Right renal cortex interstitium (tissue), 3 donors: ENCODE measurements at regions not wholly inside any gene's neighbourhood (a gene's known extent, or its start where the extent isn't known, plus 50 kb on each side); places are given as distances from the start of the nearest gene placed in this dataset.

Source experiments
- DNase-seq, 3 donors: peaks; one replicate each; pipeline ENCODE4 v3.0.0-alpha.2; 2013; ENCODE audit warnings: low read depth in 3 of 3, low spot score in 2 of 3

DNA sequence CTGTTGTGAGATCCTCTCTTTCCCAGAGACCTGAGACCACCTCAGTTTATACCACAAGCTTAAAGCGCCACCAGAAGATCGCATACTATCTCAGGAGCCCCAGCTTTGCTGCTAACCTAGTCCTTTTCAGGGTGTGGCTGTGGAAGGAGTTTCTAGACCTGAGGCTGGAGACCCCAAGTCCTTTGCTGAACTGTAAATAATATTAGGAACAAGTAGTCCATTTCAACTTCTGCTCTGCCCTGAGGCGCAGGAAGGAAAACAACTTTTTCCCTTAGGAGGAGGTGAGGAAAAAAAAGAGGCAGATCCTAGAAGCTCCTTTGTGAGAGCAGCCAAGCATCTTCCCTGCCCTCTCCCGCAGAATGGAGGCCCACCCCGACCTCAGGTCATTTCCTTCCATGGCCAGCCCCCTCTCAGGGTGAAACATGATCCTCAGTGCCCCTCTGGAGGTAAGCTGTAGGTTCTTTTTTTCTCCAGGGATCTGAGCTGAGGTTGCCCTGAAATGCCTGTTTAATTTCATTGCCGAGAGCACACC is 122.8 kb upstream of the LGALSL start:
- DNase-seq: no peak

DNA sequence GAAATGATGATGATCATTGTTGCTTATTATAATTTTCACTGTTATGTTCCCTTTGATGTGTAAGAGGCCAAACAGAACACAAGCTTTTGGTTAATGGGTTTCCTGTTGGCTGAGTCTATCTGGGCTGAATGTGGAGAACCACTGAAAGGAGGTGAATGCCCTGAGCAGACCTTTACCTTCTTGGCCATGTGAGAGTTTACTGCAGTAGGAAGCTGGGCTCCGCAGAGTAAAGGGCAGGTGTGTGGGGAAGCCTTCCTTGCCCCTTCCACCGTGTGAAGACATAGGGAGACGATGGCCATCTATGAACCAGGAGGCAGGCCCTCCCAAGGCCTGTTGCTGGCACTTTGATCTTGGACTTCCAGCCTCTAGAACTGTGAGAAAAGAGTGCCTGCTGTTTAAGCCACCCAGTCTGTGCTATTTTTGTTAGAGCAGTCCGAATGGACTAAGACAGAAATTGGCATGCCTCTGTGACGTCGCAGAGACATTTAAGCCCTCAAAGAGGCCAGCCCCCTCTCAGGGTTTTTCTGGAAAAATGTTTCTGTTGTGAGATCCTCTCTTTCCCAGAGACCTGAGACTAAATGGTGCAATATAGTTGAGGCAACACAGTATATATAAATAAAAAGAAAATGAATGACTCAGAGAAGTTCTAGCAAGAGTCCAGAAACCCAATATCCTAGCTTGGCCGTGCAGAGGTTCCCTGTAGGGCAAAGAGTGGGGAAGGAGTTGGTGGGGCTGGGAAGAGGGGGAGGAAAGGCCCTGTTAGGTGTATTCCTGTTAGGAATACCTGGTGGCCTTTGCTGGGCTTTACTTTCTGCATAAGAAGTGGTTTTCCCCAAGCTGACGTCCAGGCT is 121.9 kb upstream of the LGALSL start:
- no peak for DNase-seq

DNA sequence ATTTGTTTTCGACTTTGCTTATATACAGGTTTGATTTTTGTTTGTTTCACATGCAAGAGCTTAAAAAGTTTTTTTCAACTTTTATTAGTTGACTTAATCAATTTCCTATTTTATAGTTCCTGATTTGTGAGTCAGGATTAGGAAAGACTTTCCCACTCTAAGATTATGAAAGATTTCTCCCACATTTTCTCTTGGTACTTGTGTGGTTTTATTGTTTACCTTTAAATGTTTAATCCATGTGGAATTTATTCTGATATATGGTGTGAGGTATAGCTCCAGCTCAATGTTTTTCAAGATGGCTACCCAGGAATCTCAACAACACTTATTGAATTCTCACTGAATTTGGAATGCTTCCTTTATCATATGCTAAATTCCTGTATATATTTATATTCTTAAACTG is 117.8 kb upstream of the LGALSL start:
- no peak for DNase-seq

DNA sequence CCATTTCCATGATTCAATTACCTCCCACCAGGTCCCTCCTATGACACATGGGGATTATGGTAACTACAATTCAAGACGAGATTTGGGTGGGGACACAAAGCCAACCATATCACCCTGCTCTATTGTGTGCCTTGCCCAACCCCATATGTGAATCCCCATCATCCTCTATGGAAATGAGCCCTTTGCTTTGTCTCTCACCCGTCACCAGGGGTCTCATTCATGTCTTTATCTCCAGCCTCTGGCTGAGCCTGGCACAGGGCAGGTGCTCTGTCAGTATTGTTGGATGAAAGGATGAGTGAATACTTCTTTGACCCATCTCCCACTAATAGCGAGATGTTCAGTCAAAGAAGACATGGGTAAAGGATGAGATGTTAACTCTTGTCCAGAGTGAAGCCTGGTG is 116.6 kb upstream of the LGALSL start:
- DNase-seq: no peak

DNA sequence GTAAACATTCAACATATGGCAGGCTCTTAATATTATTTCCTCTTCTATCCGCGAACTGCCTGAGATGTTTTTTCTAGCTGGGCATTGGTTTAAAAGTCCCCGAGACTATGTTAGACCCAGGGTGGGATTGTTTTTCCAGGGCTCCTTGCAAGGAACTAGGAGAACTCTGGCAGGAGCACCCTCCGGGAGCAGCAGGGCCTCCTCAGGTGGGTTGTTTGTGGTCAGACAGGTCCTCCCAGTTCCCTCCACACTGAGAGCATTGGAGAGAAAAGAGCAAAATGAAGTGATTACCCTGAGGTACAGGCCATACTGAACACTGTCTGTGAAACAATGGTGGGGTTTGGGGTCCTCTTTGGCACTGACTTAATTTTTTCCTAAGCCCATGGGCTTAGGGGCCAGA is 115.9 kb upstream of the LGALSL start:
- no peak for DNase-seq

DNA sequence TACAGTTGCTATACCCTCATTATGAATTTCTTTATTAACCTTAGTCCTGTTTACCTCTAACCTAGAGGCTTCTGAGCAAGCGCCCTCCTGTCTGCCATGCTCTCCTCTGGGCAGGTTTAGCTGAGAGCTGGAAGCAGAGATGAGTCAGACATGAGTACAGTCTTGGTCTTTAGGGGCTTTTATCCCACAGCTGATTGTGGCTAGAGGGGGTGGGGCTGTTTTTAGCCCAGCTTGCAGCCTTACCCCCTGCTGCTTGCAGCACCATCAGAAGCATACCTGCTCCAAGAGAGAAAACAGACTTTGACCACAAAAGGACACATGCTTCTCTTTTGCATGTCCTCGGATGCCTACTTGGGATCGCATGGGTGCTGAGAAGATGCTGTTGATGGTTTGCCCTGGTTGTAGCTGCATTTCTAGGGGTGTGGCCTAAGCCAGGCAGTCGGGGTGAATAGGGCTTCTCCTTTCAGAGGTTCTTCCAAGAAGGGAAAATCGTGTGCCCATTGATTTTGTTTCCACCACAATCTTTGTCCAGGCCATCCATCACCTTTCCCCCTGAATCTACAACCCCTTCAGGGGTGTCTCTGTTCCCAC is 115.0 kb upstream of the LGALSL start:
- no peak for DNase-seq

DNA sequence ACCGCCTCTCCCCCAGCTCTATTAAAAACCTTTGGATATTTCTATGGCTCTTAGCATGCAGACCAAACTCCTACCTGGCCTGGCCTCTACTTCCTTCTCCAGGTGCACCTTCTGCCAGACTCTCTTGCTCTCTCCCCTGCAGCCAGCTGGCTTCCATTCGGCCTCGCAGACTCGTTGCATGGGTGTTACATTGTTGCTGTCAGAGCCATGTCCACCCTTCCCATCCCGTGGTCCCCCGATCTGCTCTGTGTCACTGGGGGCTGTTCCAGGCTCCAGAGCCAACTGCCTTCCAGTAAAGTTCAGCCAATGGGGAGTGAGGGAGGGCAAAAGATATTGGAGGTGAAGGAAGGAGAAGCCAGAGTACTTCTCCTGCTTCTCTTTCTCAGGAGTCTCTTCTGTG is 112.5 kb upstream of the LGALSL start:
- DNase-seq: no peak

DNA sequence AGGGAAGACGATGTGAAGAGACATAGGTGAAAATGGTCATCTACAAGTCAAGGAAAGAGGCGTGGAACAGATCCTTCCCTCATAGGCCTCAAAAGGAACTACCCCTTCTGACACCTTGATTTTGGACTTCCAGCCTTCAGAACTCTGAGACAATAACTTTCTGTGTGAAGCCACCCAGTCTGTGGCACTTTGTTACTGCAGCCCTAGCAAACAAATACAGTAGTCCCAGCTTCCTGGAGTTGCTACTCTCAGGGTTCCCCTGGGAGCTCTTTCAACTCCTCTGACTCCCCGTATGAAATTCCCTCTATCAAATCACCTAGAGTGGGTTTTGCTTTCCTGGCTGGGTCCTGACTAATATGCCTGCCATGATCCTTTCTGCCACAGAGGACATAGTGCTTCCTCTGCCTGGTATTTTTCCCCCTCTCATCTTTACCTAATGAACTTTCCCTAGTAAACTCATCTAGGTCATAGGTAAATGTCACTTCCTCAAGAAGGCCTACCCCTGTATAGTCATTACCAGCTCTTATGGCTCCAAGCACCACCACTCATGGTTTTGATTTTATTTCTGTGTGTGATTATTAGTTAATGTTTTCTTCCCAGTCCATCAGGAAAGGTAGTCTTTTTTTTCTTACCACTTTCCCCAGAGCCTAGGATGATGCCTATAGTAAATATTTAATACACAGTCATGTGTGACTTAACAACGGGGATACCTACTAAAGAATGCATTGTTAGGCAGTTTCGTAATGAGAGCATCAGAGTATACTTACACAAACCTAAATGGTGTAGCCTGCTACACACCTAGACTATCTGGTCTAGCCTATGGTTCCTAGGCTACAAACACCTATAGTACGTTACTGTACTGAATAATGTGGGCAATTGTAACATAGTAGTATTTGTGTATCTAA is 111.5 kb upstream of the LGALSL start:
- DNase-seq: no peak

DNA sequence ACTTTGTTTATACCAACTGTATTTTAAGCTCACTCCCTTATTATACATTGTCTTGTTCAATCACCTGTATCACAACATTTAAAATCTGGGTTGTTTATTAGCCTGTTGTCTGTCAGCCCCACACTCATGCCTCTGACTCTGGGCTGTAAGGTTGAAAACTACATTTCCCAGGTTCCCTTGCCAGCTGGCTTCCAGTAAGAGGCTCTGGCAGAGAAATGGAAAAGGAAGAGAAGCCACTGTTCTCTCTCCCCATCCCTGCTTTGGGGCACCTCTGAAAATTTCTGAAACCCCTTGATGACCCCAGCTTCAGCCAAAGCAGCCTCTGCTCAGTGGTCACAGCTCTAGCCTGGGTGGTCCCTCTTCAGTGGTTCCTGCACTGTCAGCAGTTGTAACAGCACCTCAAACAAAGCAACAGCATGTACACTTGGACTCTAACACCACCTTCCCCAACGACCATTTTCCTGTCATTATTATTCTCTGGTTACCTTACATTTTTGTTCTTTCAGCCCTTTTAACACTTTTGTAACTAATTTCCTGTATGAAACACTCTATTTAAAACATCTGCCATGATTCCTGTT is 108.9 kb upstream of the LGALSL start:
- no peak for DNase-seq

DNA sequence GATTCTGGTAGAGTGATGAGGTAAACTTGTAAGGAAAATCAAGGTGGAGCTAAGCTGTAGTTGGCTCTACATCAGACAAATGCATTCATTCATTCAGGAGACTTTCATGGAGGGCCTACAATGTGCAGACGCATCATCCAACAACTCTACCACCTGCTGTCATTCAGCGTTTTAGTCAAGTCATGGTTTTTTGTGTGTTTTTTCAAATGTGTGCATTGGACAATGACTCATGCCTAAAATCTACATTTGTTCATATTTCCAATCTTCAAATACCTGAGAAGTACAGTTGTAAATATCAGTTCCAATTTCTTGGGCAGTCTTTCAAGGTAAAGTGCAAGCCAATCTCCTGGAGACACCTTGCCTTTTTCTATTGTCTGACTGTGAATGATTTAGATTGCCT is 108.0 kb upstream of the LGALSL start:
- no peak for DNase-seq

DNA sequence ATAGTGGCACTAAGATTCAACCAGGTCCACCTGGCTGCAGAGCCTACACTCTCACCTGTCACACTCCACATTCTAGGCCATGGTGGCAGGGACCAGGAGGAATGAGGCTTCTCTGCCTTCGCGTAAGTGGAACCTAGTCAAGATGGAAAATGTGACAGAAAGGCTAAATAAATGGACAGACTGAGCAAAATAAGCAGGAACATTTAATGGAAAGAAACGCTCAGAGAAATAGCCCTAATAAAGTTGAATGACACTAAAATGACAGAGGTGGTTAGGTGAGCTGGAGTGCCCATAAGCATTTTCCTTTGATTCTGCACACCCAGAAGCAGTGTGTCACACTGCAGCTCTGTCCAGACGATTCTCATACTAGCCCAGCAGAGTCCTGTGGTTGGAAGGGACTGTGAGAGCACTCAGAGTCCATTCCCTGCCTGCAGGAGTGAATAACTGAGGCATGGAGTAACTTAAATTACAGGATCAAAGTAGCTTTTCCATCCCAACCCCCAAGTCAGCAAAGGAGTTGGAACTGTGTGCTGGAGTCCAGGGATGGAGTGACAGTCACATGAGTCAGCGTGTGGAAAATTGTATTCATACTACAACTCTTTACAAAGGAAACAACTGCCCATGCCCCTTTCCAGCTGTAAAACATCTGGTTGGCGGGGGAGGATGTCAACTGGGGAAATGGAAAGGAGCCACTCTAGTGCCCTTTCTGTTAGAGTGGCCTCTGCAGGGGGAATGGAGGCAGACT is 105.4 kb upstream of the LGALSL start:
- no peak for DNase-seq

DNA sequence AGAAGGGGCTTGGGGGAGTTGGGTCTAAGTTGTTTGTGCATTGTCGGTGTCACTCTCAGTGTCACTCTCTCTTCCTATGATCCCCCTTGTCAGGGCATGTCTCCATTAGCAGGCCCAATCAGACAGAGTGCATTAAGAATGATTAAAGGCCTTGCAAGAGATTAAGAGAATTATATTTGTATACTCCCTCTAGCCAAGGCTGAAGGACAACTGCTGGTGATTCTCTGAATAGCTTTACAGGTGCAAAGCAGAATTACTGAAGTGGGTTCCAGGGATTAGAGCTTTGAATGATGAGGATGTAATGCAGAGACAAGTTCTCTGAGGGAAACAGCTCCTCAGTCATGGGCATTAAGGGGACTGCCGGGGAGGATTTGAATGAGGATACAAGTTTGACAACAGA is 104.8 kb upstream of the LGALSL start:
- no peak for DNase-seq

DNA sequence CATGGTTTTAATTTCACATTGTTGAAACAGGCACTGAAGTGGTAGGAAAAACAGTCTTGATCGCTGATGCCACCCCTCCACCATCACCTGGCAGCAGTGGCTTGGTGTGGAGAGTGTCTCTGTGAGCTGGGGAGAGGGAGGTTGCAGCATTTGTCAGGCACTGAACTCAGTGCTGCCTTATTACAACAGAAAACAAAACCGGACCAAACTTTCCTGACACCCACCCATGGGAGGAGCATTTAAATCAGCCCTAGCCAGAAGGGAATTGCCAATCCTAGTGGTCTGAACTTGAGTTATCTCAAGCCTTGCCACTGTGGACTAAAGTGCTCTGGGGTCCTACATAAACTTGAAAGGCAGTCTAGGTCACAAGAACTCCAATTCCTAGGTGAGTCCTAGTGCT is 103.0 kb upstream of the LGALSL start:
- no peak for DNase-seq

DNA sequence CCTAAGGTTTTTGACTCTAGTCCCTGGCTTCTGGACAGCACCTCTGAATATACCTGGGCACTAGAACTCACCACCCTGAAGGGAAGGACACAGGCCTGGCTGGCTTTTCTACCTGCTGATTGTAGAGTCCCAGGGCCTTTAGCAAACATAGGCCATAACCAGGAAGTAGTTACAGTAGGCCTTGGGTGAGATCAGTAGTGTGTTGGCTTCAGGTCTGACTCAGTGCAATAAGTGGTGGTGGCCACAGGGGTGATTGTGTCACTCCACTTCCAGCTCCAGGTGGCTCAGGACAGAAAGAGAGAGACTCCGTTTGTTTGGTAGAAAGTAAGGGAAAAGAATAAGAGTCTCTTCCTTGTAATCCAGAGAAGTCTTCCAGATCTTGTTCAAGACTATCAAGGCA is 101.7 kb upstream of the LGALSL start:
- no peak for DNase-seq

DNA sequence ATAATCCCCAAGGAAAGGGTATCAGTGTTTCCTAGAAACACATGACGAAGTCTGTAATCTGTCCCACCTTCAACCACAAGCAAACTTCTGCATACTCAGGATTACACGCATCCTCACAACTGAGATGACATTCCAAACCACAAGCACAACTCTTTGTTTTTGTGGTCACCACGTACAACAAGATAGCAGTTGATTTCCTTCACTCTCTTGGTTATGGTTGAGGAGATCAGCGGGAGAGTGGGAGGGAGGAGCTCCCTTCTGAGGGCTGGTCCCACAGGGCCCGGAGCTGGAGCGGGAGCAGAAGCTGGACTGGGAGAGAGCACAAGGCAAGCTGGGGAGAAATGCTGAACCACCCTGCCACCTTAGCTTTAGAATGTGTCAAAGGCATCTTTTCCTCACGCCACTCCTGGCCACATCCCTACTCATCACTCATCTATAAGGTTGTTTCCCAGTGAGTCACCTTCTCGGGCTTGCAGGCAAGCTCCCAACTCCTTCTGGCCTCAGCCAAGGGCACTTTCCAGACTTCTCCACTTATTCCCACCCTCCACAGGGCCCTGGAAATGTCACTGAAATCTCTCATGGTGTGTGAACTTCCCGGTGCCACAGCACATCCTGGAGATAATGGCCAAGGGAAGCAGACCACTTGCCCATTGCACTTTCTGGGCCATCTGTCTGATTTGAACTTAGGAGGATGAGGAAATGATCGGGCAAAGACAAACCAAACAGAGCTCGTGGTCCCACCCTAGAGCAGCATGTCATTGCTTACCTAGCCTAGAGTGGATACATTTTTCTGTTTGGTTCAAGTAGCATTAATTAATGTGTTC is 98.9 kb upstream of the LGALSL start:
- DNase-seq: no peak

DNA sequence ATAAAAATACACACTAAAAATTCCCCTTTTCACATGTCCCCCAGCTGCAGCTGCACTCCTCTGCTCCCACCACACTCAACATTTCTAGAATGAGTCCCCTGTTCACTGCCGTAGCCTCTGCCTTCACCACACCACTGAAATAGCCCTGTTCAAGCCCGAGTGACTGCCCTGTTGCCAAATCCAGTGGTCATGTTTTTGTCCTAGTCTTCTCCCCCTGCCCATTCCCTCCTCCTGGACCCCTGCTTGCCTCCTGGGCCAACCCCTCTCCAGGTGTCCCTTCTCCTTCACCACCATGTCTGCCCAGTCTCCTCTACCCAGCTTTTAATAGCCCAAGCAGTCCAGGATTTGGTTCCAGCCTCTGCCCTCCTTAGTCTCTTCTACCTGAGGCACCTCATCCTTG is 97.1 kb upstream of the LGALSL start:
- no peak for DNase-seq

DNA sequence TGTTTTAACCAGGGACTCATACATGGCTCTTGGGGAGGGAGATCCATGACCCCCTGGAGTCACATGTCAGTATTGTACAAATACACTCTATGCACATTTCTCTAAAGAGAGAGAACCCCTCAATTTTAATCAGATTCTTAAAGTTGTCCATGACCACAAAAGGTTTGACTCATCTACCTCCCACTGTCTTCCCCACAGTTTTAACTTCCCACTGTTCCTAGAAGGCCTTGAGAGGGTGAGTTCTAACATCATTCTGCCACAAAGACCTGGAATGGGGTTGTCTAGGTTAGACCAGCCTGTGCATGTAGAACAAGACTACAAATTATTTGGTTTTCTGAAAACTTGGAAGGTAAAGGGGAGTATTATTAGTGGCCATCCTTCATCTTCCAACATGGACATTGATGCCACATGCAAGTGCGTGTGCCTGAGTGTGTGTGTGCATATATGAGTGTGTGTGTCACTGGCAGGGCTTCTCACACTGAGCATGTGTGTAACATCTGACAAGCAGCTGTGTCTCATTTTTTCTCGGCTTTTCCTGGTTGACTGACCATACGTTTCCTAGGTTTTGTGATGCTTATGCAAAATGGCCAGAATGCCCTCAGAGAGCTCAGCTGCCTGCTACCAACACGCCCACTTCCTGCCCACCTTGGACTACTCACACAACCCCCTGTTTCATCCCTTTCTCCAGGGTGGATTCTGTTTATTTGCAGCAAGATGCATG is 94.6 kb upstream of the LGALSL start:
- DNase-seq: no peak

DNA sequence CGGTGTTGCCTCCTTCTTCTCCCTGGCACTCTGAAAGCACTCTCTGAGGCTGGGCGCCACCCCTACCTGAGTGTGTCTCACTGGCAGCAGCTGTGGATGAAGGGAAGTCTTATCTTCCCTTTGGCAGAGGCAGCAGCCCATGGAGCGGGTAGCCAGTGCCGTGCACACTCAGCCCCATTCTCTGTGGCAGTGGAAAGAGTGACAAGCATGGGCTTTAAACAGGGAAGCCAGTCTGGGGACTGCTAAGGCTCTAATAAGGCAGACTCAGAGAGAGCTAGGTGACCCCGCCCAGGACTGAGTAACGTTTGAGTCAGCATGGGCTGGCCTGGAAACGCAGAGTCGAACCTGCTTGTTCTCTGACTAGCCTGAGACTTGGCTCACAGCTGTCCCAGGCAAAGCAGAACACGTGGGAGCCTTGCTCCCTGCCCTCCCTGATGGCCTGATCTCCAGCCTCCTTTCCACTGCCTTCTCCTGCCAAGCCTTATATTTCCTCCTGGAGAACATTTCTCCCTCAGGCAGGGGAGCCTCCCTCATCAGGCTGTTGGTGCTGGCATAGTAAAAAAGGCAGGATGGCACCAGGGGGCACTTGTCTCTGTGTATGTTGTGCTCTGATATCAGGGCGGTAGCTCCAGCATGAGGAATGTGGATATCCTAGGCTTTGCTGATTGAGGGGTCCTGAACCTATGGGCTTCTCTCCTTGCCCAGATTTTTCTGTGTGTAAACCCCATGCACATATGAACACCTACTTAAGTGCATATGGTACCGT is 93.9 kb upstream of the LGALSL start:
- DNase-seq: no peak
